ENCODE measurements at regions not wholly inside any gene's neighbourhood (a gene's known extent, or its start where the extent isn't known, plus 50 kb on each side); places are given as distances from the start of the nearest gene placed in this dataset.
A peak's percentile ranks its signal among the peaks of the same experiment; 100 is the strongest.
"Not testable (repeated sequence)": the region's sequence is repeated elsewhere in the genome, so short reads cannot be mapped to it uniquely, and the experiment has no call there.

- peak; percentile 12 for DNase-seq (ENCODE audit: low read depth)
- no peak for TF ChIP-seq CTCF (conservative IDR thresholded peaks at IDR 0.05; ENCODE audit: low read depth, low read length)
- no peak overlapping the region for H3K4me3 ChIP-seq (ENCODE audit: low read depth, low read length)
Measured at GRCh38 chr6:92647630-92648029, 771.7 kb downstream of the EPHA7 start.

GRCh38 chr6:92644104-92644791, 775.1 kb downstream of the EPHA7 start:
- DNase-seq (ENCODE audit: low read depth); H3K4me3 ChIP-seq (ENCODE audit: low read depth, low read length): not testable (repeated sequence)
- TF ChIP-seq CTCF (conservative IDR thresholded peaks at IDR 0.05; ENCODE audit: low read depth, low read length) = peak; percentile 60

GRCh38 chr6:92635553-92636153, 783.7 kb downstream of the EPHA7 start:
- TF ChIP-seq CTCF (conservative IDR thresholded peaks at IDR 0.05; ENCODE audit: low read depth, low read length) = no peak
- DNase-seq (ENCODE audit: low read depth) = no peak
- no peak overlapping the region for H3K4me3 ChIP-seq (ENCODE audit: low read depth, low read length)

GRCh38 chr6:92634561-92634960, 784.8 kb downstream of the EPHA7 start:
- TF ChIP-seq CTCF (conservative IDR thresholded peaks at IDR 0.05; ENCODE audit: low read depth, low read length) = no peak
- DNase-seq (ENCODE audit: low read depth) = no peak
- no peak overlapping the region for H3K4me3 ChIP-seq (ENCODE audit: low read depth, low read length)

- H3K4me3 ChIP-seq (ENCODE audit: low read depth, low read length) = no peak overlapping the region
- no peak for TF ChIP-seq CTCF (conservative IDR thresholded peaks at IDR 0.05; ENCODE audit: low read depth, low read length)
- DNase-seq (ENCODE audit: low read depth) = peak; percentile 13
Measured at GRCh38 chr6:92623431-92623830, 795.9 kb downstream of the EPHA7 start.

GRCh38 chr6:92617721-92618120, 801.6 kb downstream of the EPHA7 start:
- no peak for DNase-seq (ENCODE audit: low read depth)
- TF ChIP-seq CTCF (conservative IDR thresholded peaks at IDR 0.05; ENCODE audit: low read depth, low read length) = no peak
- no peak overlapping the region for H3K4me3 ChIP-seq (ENCODE audit: low read depth, low read length)

GRCh38 chr6:92608751-92609150, 810.6 kb downstream of the EPHA7 start:
- no peak for DNase-seq (ENCODE audit: low read depth)
- TF ChIP-seq CTCF (conservative IDR thresholded peaks at IDR 0.05; ENCODE audit: low read depth, low read length) = no peak

More at GRCh38 chr6:92608751-92609150, 810.6 kb downstream of the EPHA7 start:
- H3K4me3 ChIP-seq (ENCODE audit: low read depth, low read length) = no peak overlapping the region

Measured in epithelial cell of proximal tubule (primary cell).